GM12873 (cell line): ENCODE measurements at regions not wholly inside any gene's neighbourhood (a gene's known extent, or its start where the extent isn't known, plus 50 kb on each side); places are given as distances from the start of the nearest gene placed in this dataset.

Source experiments
- TF ChIP-seq, protein P1 (sequence below): IDR thresholded peaks from 2 replicates; pipeline ENCODE4 v1.5.1; 2012; ENCODE audit warnings: low read depth, mild to moderate bottlenecking, moderate library complexity, low read length, control low read depth; ENCODE audit not compliant: insufficient read depth; ENCODE audit errors: missing control alignments

DNA sequence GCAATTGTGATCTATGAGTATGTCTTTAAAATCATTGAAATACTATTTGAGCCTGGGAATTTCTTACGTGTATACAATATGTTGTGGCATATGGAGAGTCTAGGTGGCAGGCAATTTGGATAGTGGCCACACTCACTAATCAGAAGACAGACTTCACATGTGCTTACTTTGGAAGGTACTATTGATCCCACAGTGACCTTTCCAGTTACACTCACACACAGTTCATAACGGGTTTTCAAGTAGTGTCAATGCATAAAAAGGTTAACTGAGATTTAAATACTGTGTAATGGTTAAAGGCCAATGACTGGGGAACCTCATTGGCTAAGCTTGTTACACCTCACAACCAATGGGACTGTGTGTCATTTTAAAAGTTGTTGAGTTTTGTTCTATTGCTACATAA is 783.2 kb downstream of the RPA4 start:
- TF ChIP-seq, protein P1, sequence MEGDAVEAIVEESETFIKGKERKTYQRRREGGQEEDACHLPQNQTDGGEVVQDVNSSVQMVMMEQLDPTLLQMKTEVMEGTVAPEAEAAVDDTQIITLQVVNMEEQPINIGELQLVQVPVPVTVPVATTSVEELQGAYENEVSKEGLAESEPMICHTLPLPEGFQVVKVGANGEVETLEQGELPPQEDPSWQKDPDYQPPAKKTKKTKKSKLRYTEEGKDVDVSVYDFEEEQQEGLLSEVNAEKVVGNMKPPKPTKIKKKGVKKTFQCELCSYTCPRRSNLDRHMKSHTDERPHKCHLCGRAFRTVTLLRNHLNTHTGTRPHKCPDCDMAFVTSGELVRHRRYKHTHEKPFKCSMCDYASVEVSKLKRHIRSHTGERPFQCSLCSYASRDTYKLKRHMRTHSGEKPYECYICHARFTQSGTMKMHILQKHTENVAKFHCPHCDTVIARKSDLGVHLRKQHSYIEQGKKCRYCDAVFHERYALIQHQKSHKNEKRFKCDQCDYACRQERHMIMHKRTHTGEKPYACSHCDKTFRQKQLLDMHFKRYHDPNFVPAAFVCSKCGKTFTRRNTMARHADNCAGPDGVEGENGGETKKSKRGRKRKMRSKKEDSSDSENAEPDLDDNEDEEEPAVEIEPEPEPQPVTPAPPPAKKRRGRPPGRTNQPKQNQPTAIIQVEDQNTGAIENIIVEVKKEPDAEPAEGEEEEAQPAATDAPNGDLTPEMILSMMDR, result no peak

DNA sequence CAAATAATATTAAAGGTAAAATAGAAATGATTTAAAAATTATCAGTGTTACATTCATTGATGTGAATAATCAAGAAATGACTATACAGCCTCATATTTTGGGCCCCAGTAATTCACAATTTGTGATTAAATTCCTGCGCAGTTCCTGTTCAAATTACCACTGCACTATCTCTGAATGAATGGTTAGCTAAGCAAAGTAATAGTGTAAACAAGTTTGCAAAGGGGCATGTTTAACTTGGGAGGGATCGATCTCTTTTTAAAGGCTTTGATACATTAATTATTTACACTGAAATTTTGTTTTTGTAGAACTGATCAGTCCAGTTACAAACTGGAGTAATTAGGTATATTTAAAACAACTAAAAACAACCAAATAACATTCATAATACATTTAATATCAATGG is 784.4 kb downstream of the RPA4 start:
- TF ChIP-seq, protein P1, result no peak

DNA sequence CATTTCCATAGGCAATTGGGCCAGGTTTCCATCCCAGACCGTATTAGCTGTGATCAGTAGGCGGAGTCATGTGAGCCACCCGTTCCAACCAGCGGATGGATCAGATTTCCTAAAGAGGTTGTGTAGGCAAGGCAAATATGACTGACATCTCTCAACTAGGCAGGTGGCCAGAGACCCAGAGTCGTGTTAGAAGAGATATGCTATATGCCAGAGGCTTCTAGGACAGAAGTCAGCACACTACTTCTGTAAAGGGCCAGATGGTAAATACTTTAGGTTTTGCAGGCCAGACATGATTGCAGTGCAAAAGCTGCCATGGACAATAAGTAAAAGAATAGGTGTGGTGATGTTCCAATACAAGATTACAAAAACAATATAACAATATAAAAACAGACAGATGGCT is 788.4 kb downstream of the RPA4 start:
- TF ChIP-seq, protein P1, result no peak

DNA sequence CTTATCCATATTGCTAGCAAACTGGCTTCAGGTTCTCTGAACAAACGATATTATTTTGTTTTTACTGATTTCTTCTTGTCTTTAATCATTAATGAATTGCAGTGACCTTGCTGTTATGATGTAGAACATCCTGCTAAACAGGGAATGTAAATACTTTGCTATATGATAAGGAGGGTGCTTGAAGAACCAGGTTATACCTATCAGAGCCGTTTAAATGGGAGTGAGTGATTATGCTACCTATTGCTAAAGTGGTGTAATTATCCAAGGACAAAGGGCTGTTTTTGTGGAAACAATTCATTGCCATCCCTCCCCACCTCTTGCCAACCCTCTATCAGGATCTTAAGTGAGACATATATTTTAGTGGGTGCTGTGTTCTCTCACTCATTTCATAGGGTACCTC is 788.9 kb downstream of the RPA4 start:
- TF ChIP-seq, protein P1, result no peak

DNA sequence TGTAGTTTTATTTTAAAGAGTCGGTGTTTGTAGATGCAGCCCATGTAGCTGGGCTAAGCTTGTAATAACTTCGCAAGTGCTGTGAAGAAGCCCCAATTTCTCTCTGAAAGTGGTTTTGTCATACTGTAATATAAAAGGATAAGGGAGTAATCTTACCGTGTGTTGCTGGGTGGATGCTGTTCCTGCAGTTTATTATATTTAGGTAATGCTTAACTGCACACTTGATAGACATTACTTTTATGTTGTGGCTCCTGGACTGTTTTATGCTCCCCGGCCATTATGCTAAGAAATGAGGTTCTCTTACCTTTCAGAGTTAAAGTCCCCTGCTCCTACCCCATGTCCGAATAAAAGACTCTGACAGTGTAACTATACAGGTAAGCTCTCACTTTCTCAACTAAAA is 789.4 kb downstream of the RPA4 start:
- TF ChIP-seq, protein P1, result no peak

DNA sequence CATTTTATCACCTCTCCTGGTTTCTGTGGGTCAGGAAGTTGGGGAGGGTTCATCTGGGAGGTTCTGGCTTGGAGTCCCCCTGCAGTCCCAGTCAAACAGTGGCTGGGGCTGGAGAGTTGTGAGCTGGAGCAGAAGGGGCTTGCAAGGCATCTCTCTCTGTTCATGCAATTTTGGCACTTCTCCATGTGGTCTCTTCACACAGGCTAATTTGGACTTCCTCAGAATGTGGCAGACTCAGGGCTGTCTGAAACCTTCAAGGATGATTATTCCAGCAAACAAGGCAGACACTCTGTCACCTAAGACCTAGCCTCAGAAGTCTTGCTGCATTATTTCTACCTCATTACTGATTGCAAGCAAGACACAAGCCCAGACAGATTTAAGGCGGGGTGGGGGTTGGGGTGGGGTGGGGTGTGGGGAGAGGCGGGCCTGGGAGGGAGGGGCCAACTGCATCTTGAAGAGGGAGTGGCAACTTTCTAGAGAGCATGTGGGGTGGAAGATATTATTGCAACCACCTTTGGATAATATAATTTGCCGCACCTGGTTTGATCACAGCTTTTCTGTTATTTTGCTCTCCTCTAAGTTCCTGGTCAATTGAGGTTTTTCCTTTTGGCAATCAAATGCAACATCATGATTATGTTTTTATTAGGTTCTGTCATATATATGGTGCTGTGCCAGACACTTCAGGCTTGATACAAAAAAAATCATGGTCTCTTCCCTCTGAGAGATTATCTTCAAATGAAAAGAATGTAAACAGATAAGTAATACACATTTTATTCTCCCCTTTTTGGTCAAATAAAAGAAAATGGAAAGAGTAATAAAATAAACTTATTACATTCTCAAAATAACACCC is 799.5 kb downstream of the RPA4 start:
- TF ChIP-seq, protein P1, result no peak

DNA sequence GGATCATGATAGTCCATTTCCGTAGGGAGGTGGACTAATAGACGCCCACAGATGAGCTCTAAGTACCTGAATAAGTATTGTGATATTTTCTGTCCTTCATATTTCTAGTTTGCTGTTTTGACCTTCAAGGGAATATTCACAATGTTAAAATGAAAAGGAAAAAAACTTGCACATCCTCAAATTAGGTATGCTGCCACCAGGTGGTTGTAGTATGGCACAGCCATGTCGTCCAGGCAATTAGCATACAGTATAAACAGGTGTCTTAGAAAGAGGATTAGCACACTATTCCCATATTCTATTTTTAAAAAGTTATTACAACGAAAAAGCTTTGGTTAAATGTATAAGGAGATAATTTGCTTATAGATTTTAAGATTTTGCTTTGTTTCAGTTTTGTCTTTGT is 802.0 kb downstream of the RPA4 start:
- TF ChIP-seq, protein P1, result peak; percentile 67
